ENCODE measurements at regions not wholly inside any gene's neighbourhood (a gene's known extent, or its start where the extent isn't known, plus 50 kb on each side); places are given as distances from the start of the nearest gene placed in this dataset.

DNA sequence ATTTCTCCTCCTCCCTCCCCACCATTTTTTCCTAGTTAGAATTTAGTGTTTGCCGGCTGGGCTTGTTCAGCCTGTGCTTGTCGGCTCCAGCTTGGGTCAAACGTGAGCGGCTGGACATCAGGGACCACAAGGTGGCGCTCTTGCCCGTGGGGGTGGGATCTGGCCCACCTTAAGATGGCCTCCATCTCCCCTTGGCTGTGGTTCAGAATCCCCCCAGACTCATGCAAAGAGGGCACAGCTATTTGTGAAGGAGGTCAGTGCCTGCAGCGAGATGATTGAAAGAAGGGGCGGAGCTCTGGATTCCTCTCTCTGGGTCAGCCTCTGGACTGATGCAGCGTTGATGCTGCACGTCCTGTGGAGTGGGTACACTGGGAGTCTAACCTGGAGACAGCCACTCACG is 283.3 kb upstream of the TUT7 start:
- TF ChIP-seq CHD2 (IDR thresholded peaks at IDR 0.05; ENCODE audit: low read length, partially characterized antibody): no peak
- TF ChIP-seq, protein P1, sequence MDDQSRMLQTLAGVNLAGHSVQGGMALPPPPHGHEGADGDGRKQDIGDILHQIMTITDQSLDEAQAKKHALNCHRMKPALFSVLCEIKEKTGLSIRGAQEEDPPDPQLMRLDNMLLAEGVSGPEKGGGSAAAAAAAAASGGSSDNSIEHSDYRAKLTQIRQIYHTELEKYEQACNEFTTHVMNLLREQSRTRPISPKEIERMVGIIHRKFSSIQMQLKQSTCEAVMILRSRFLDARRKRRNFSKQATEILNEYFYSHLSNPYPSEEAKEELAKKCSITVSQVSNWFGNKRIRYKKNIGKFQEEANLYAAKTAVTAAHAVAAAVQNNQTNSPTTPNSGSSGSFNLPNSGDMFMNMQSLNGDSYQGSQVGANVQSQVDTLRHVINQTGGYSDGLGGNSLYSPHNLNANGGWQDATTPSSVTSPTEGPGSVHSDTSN (IDR thresholded peaks at IDR 0.05): no peak
- no peak for TF ChIP-seq GABPA (IDR thresholded peaks at IDR 0.05; ENCODE audit: low read depth)

Data from SK-N-SH (cell line).